HepG2 (cell line): ENCODE measurements at regions not wholly inside any gene's neighbourhood (a gene's known extent, or its start where the extent isn't known, plus 50 kb on each side); places are given as distances from the start of the nearest gene placed in this dataset.

Experiments
- ATAC-seq: fragments of 200-7000 bp; cut with Tn5 transposase; 3 replicates; pipeline ENCODE4 v1.9.1; 2020; ENCODE audit warnings: mild to moderate bottlenecking, moderate library complexity
- BruUV-seq: library from RNA; stranded (reverse); fragments of 400-500 nt; replicated peaks from 2 replicates; lab custom pipeline; 2021; lab: Mats Ljungman, UMichigan
- CTCF ChIA-PET: fragments of 300-600 bp; formaldehyde crosslinking; extraction: SDS; loops from one replicate; lab custom pipeline; 2021; ENCODE audit warnings: low total read pairs, inconsistent platforms, low intra/inter-chr PET ratio; lab: Yijun Ruan, JAX
- POLR2A ChIA-PET: fragments of 350-600 bp; sonication (Branson Sonifier 250); formaldehyde crosslinking; loops from one replicate; lab custom pipeline; 2020; ENCODE audit warnings: antibody characterized with exemption, inconsistent platforms; lab: Yijun Ruan, JAX
- DNase-seq: peaks from one replicate; pipeline ENCODE4 v3.0.0-alpha.2; 2015; ENCODE audit warnings: low spot score
- FAIRE-seq: peaks from 3 replicates; lab custom pipeline; 2011; peaks lifted over from hg19 to GRCh38; lab: Jason Lieb, UNC
- H2AFZ ChIP-seq: one replicate; pipeline ENCODE4 v1.6.1; 2011; ENCODE audit warnings: low read length, inconsistent platforms
- H3K27ac ChIP-seq: fragments of 300-600 bp; 3 replicates; pipeline ENCODE4 v1.8.0; 2011; ENCODE audit warnings: mixed run types, mild to moderate bottlenecking, mixed read lengths, low read length, inconsistent platforms; ENCODE audit not compliant: insufficient read depth; ENCODE audit errors: extremely low read length
- H3K27me3 ChIP-seq, 2 experiments: fragments of 200-600 bp in 1 of 2; 2 replicates in 1 of 2; 3 replicates in 1 of 2; pipeline versions ENCODE4 v1.6.0 to v1.8.0; 2011; ENCODE audit warnings: low read length in 2 of 2, mild to moderate bottlenecking in 2 of 2, moderate library complexity in 2 of 2, inconsistent platforms in 1 of 2; ENCODE audit not compliant: insufficient read depth in 2 of 2, control insufficient read depth in 1 of 2
- H3K36me3 ChIP-seq, 2 experiments: fragments of 200-600 bp in 1 of 2; replicated peaks in 1 of 2; 2 replicates in 1 of 2; 3 replicates in 1 of 2; pipeline versions ENCODE4 v1.5.1 to v1.8.0; 2011; ENCODE audit warnings: low read length in 2 of 2, inconsistent platforms in 1 of 2; ENCODE audit not compliant: insufficient read depth in 2 of 2, control insufficient read depth in 1 of 2
- H3K4me1 ChIP-seq: 2 replicates; pipeline ENCODE4 v1.5.1; 2012; ENCODE audit warnings: low read length, inconsistent platforms; ENCODE audit not compliant: insufficient read depth
- H3K4me2 ChIP-seq: 2 replicates; pipeline ENCODE4 v1.6.0; 2011; ENCODE audit warnings: low read depth, low read length, inconsistent platforms
- H3K4me3 ChIP-seq, 3 experiments: fragments of 200-600 bp in 1 of 3; sonication (generic), shearing (Covaris generic) in 1 of 3; replicated peaks in 1 of 3; 2 replicates each; pipeline ENCODE4 v1.5.1; 2011 to 2016; ENCODE audit warnings: low read length in 3 of 3, inconsistent platforms in 2 of 3, low read depth in 2 of 3, mild to moderate bottlenecking in 2 of 3, control low read depth in 1 of 3, mixed read lengths in 1 of 3; ENCODE audit not compliant: insufficient read depth in 1 of 3
- H3K79me2 ChIP-seq: one replicate; pipeline ENCODE4 v1.6.1; 2011; ENCODE audit warnings: low read length, inconsistent platforms; ENCODE audit not compliant: insufficient read depth
- H3K9ac ChIP-seq: 2 replicates; pipeline ENCODE4 v1.6.0; 2011; ENCODE audit warnings: mild to moderate bottlenecking, low read depth, low read length, inconsistent platforms; ENCODE audit not compliant: insufficient read depth
- H3K9me3 ChIP-seq: 2 replicates; pipeline ENCODE4 v1.5.1; 2012; ENCODE audit warnings: mild to moderate bottlenecking, low read length
- H4K20me1 ChIP-seq: 2 replicates; pipeline ENCODE4 v1.6.0; 2011; ENCODE audit warnings: inconsistent platforms, mild to moderate bottlenecking, low read length, moderate library complexity; ENCODE audit not compliant: insufficient read depth
- ARID2 ChIP-seq: sonication (generic); formaldehyde crosslinking; IDR thresholded peaks from 2 replicates; pipeline ENCODE4 v1.8.1; 2022; ENCODE audit warnings: mild to moderate bottlenecking, missing genetic modification reagents, borderline replicate concordance
- ATF2 ChIP-seq: sonication (generic); formaldehyde crosslinking; IDR thresholded peaks from 2 replicates; pipeline ENCODE4 v1.4.0; 2020; ENCODE audit warnings: missing genetic modification reagents
- CHD2 ChIP-seq: IDR thresholded peaks from 2 replicates; pipeline ENCODE4 v1.6.1; 2011; ENCODE audit warnings: low read depth, low read length, improper control_type of control experiment
- MAF1 ChIP-seq: sonication (generic); formaldehyde crosslinking; IDR thresholded peaks from 2 replicates; pipeline ENCODE4 v1.5.0; 2020; ENCODE audit warnings: missing genetic modification reagents, borderline replicate concordance
- MEIS1 ChIP-seq: sonication (generic); formaldehyde crosslinking; IDR thresholded peaks from 2 replicates; pipeline ENCODE4 v1.9.0; 2021; ENCODE audit warnings: mild to moderate bottlenecking, missing genetic modification reagents, moderate library complexity, borderline replicate concordance
- NCOR1 ChIP-seq: fragments of 200-600 bp; sonication (generic); IDR thresholded peaks from 2 replicates; pipeline ENCODE4 v1.7.0; 2017; ENCODE audit warnings: antibody characterized with exemption, low read length, borderline replicate concordance
- NR0B2 ChIP-seq: sonication (generic); formaldehyde crosslinking; IDR thresholded peaks from 2 replicates; pipeline ENCODE4 v1.4.0; 2020; ENCODE audit warnings: mild to moderate bottlenecking, missing genetic modification reagents
- REXO4 ChIP-seq: sonication (generic); formaldehyde crosslinking; IDR thresholded peaks from 2 replicates; pipeline ENCODE4 v1.8.0; 2022; ENCODE audit warnings: missing genetic modification reagents, mild to moderate bottlenecking, borderline replicate concordance
- RXRB ChIP-seq: IDR thresholded peaks from 2 replicates; pipeline ENCODE4 v1.6.1; 2016; ENCODE audit warnings: borderline replicate concordance, missing genetic modification reagents, missing compliant biosample characterization
- SKIL ChIP-seq: sonication (generic); formaldehyde crosslinking; IDR thresholded peaks from 2 replicates; pipeline ENCODE4 v1.8.0; 2022; ENCODE audit warnings: missing genetic modification reagents, mild to moderate bottlenecking, moderate library complexity, borderline replicate concordance
- THAP11 ChIP-seq: IDR thresholded peaks from 2 replicates; pipeline ENCODE4 v1.6.1; 2016; ENCODE audit warnings: missing biosample characterization, missing genetic modification reagents
- TRIM22 ChIP-seq: fragments of 450-650 bp; IDR thresholded peaks from 2 replicates; pipeline ENCODE4 v1.6.1; 2017
- ZFP36L2 ChIP-seq: sonication (generic); formaldehyde crosslinking; IDR thresholded peaks from 2 replicates; pipeline ENCODE4 v1.4.0; 2020; ENCODE audit warnings: missing genetic modification reagents
- ZNF513 ChIP-seq: sonication (generic); formaldehyde crosslinking; conservative IDR thresholded peaks from 2 replicates; pipeline ENCODE4 v1.5.0; 2020; ENCODE audit warnings: missing genetic modification reagents
- ZNF607 ChIP-seq: sonication (generic); formaldehyde crosslinking; IDR thresholded peaks from 2 replicates; pipeline ENCODE4 v1.5.1; 2020; ENCODE audit warnings: missing genetic modification reagents, mild to moderate bottlenecking, borderline replicate concordance
- ZNF883 ChIP-seq: sonication (generic); formaldehyde crosslinking; IDR thresholded peaks from 2 replicates; pipeline ENCODE4 v1.5.1; 2020; ENCODE audit warnings: mild to moderate bottlenecking, missing genetic modification reagents; ENCODE audit errors: not compliant biosample characterization
- WGBS: methylation state at CpG from one replicate; pipeline ENCODE4 v1.1.6; 2017; ENCODE audit warnings: low lambda C conversion rate; 5-methylcytosine and 5-hydroxymethylcytosine counted together
- in situ Hi-C: cut with HindIII; loops from 2 replicates; pipeline ENCODE4 v1.10.0; 2017; ENCODE audit warnings: low pct_unique_long_range_greater_than_20kb; ENCODE audit not compliant: extremely low pct_ligation_motif_present
- intact Hi-C: fragments of 100-400 bp; cut with micrococcal nuclease; formaldehyde crosslinking; loops from one replicate; pipeline ENCODE4 v1.10.0; 2022; ENCODE audit not compliant: unreplicated experiment

GRCh38 chr7:16028103-16028502 lies 341.6 kb upstream of the MEOX2 start:
- Histone ChIP-seq H3K9me3 (no peaks in the 10 kb centered on the region; the same call in 1 of the 2 replicates), H3K4me3 (no peak overlapping the region), H3K9ac (no peak overlapping the region), H3K4me1 (no peaks in the 10 kb centered on the region), H2AFZ (no peak overlapping the region), H3K27me3 (no peaks in the 10 kb centered on the region), H4K20me1 (no peaks in the 10 kb centered on the region), H3K27ac (no peak overlapping the region), H3K79me2 (no peaks in the 10 kb centered on the region), H3K36me3 (no peaks in the 10 kb centered on the region), H3K4me2 (no peak overlapping the region)
- WGBS, result 22% methylated on average over 2 of the region's 2 CpGs
- ChIA-PET POLR2A (no interaction called here), CTCF (no interaction called here)
- no TSS peak for BruUV-seq
- DNase-seq (no peak), ATAC-seq (no peak), FAIRE-seq (no peak)
- in situ Hi-C loops, result no loop called here
- intact Hi-C loops, result no loop called here
- TF ChIP-seq MEIS1 (CRISPR knock-in tag) (no peak), ZNF607 (CRISPR knock-in tag) (no peak), REXO4 (CRISPR knock-in tag) (no peak), CHD2 (no peak), NR0B2 (CRISPR knock-in tag) (no peak), SKIL (no peak), TRIM22 (no peak), ZNF883 (CRISPR knock-in tag) (no peak), ARID2 (CRISPR knock-in tag) (no peak), ZNF513 (no peak), NCOR1 (no peak), MAF1 (no peak), ZFP36L2 (no peak), THAP11 (CRISPR knock-in tag) (no peak), RXRB (no peak), ATF2 (CRISPR knock-in tag) (no peak)
